Cardiac muscle cell (in vitro differentiated cells and primary cell): ENCODE measurements at regions not wholly inside any gene's neighbourhood (a gene's known extent, or its start where the extent isn't known, plus 50 kb on each side); places are given as distances from the start of the nearest gene placed in this dataset.

Source experiments
- DNase-seq, 2 donors: peaks; one replicate each; pipeline versions ENCODE4 v3.0.0 to v3.0.0-alpha.2; 2010 to 2017; ENCODE audit warnings: low read depth in 1 of 2, low spot score in 1 of 2
- H3K27ac ChIP-seq: fragments of 200-600 bp; sonication (generic); 2 replicates; pipeline ENCODE4 v1.5.1; 2016
- H3K27me3 ChIP-seq: fragments of 200-600 bp; sonication (generic); 2 replicates; pipeline ENCODE4 v1.6.0; 2016; ENCODE audit warnings: control low read depth
- H3K36me3 ChIP-seq: fragments of 200-600 bp; sonication (generic); 2 replicates; pipeline ENCODE4 v1.5.1; 2016; ENCODE audit warnings: control low read depth
- H3K4me1 ChIP-seq: fragments of 200-600 bp; sonication (generic); 2 replicates; pipeline ENCODE4 v1.8.1; 2017; ENCODE audit warnings: low read depth, mild to moderate bottlenecking, mixed run types
- H3K4me3 ChIP-seq: fragments of 200-600 bp; sonication (generic); 2 replicates; pipeline ENCODE4 v1.5.1; 2016; ENCODE audit warnings: mild to moderate bottlenecking
- H3K9me3 ChIP-seq: fragments of 200-600 bp; sonication (generic); 2 replicates; pipeline ENCODE4 v1.5.1; 2017; ENCODE audit warnings: low read depth, mild to moderate bottlenecking, control low read depth
- TF ChIP-seq, protein P1 (sequence below): IDR thresholded peaks from 2 replicates; pipeline ENCODE4 v1.5.1; 2012; ENCODE audit warnings: low read depth, mild to moderate bottlenecking, low read length

GRCh38 chr10:17506856-17507471, 52.6 kb upstream of the ST8SIA6 start:
- H3K4me3 ChIP-seq: no peak overlapping the region
- DNase-seq: no peak
- no peaks in the 10 kb centered on the region for H3K9me3 ChIP-seq
- H3K36me3 ChIP-seq: no peaks in the 10 kb centered on the region
- TF ChIP-seq, protein P1, sequence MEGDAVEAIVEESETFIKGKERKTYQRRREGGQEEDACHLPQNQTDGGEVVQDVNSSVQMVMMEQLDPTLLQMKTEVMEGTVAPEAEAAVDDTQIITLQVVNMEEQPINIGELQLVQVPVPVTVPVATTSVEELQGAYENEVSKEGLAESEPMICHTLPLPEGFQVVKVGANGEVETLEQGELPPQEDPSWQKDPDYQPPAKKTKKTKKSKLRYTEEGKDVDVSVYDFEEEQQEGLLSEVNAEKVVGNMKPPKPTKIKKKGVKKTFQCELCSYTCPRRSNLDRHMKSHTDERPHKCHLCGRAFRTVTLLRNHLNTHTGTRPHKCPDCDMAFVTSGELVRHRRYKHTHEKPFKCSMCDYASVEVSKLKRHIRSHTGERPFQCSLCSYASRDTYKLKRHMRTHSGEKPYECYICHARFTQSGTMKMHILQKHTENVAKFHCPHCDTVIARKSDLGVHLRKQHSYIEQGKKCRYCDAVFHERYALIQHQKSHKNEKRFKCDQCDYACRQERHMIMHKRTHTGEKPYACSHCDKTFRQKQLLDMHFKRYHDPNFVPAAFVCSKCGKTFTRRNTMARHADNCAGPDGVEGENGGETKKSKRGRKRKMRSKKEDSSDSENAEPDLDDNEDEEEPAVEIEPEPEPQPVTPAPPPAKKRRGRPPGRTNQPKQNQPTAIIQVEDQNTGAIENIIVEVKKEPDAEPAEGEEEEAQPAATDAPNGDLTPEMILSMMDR: no peak
- no peak overlapping the region for H3K27ac ChIP-seq
- no peaks in the 10 kb centered on the region for H3K27me3 ChIP-seq
- H3K4me1 ChIP-seq: no peaks in the 10 kb centered on the region

- no peaks in the 10 kb centered on the region for H3K36me3 ChIP-seq
- no peak overlapping the region for H3K4me3 ChIP-seq
- no peaks in the 10 kb centered on the region for H3K4me1 ChIP-seq
- TF ChIP-seq, protein P1: no peak
- H3K27me3 ChIP-seq: no peaks in the 10 kb centered on the region
- no peak overlapping the region for H3K27ac ChIP-seq
- H3K9me3 ChIP-seq: no peaks in the 10 kb centered on the region
- no peak for DNase-seq
Measured at GRCh38 chr10:17506390-17506789, 52.0 kb upstream of the ST8SIA6 start.

GRCh38 chr10:17504547-17505245, 50.3 kb upstream of the ST8SIA6 start:
- Histone ChIP-seq H3K4me3 (no peak overlapping the region), H3K4me1 (no peaks in the 10 kb centered on the region), H3K36me3 (no peaks in the 10 kb centered on the region), H3K9me3 (no peaks in the 10 kb centered on the region), H3K27me3 (no peaks in the 10 kb centered on the region), H3K27ac (no peak overlapping the region)
- peak in 1 of 2 donors; percentile 55 for DNase-seq
- TF ChIP-seq, protein P1: no peak
